H1 (cell line): ENCODE measurements at regions not wholly inside any gene's neighbourhood (a gene's known extent, or its start where the extent isn't known, plus 50 kb on each side); places are given as distances from the start of the nearest gene placed in this dataset.

ENCODE experiments used
- CTCF ChIA-PET: fragments of 300-600 bp; sonication (Branson Sonifier 250); formaldehyde crosslinking; loops from one replicate; lab custom pipeline; 2021; ENCODE audit not compliant: partially characterized antibody; lab: Charles Lee
- POLR2A ChIA-PET: fragments of 300-600 bp; sonication (Branson Sonifier 250); formaldehyde crosslinking; loops from one replicate; lab custom pipeline; 2021; ENCODE audit warnings: inconsistent platforms; ENCODE audit not compliant: partially characterized antibody; lab: Charles Lee
- DNase-seq, 2 experiments: peaks; one replicate each; pipeline versions ENCODE4 v3.0.0 to v3.0.0-alpha.2; 2010 to 2022; ENCODE audit warnings: low spot score in 2 of 2, low read depth in 1 of 2, mixed read lengths in 1 of 2
- FAIRE-seq: peaks from 2 replicates; lab custom pipeline; 2011; peaks lifted over from hg19 to GRCh38; lab: Jason Lieb, UNC
- H2AFZ ChIP-seq: 2 replicates; pipeline ENCODE4 v1.8.1; 2012; ENCODE audit warnings: low read length, inconsistent platforms
- H2AK5ac ChIP-seq: 2 replicates; pipeline ENCODE4 v1.6.1; 2013; ENCODE audit warnings: low read depth, low read length
- H2BK120ac ChIP-seq: replicated peaks from 2 replicates; pipeline ENCODE3; 2013; ENCODE audit warnings: low read depth, low read length, inconsistent platforms
- H2BK12ac ChIP-seq: 2 replicates; pipeline ENCODE4 v1.6.1; 2013; ENCODE audit warnings: low read depth, low read length
- H2BK15ac ChIP-seq: 2 replicates; pipeline ENCODE4 v1.6.1; 2013; ENCODE audit warnings: low read length
- H2BK20ac ChIP-seq: 2 replicates; pipeline ENCODE4 v1.6.1; 2013; ENCODE audit warnings: low read length
- H2BK5ac ChIP-seq: 2 replicates; pipeline ENCODE4 v1.6.1; 2013; ENCODE audit warnings: low read depth, low read length
- H3K14ac ChIP-seq: 2 replicates; pipeline ENCODE4 v1.6.1; 2013; ENCODE audit warnings: inconsistent platforms; ENCODE audit not compliant: insufficient read length
- H3K18ac ChIP-seq: 2 replicates; pipeline ENCODE4 v1.6.1; 2013; ENCODE audit warnings: low read length; ENCODE audit errors: extremely low read depth
- H3K23ac ChIP-seq: 2 replicates; pipeline ENCODE4 v1.6.1; 2013; ENCODE audit warnings: inconsistent platforms; ENCODE audit not compliant: insufficient read length
- H3K23me2 ChIP-seq: 2 replicates; pipeline ENCODE4 v1.6.1; 2013; ENCODE audit warnings: low read depth, low read length
- H3K27ac ChIP-seq: 2 replicates; pipeline ENCODE4 v1.6.1; 2011; ENCODE audit warnings: low read depth, low read length, inconsistent platforms
- H3K27me3 ChIP-seq, 4 experiments: replicated peaks in 1 of 4; 1 replicate in 1 of 4; 2 replicates in 3 of 4; pipeline versions ENCODE4 v1.6.1 to v1.8.1; 2011 to 2013; ENCODE audit warnings: low read length in 3 of 4, mild to moderate bottlenecking in 3 of 4, inconsistent platforms in 2 of 4, mixed read lengths in 2 of 4, moderate library complexity in 1 of 4; ENCODE audit not compliant: control insufficient read depth in 3 of 4, insufficient read depth in 3 of 4; ENCODE audit errors: extremely low read depth in 1 of 4
- H3K36me3 ChIP-seq, 4 experiments: 2 replicates each; pipeline versions ENCODE4 v1.6.1 to v1.8.1; 2011 to 2013; ENCODE audit warnings: mild to moderate bottlenecking in 4 of 4, low read length in 3 of 4, moderate library complexity in 2 of 4, control low read depth in 1 of 4, inconsistent platforms in 1 of 4; ENCODE audit not compliant: insufficient read depth in 4 of 4, control insufficient read depth in 2 of 4
- H3K4ac ChIP-seq: replicated peaks from 2 replicates; pipeline ENCODE3; 2013; ENCODE audit warnings: low read length, low read depth, mixed read lengths, inconsistent platforms; ENCODE audit not compliant: insufficient read length
- H3K4me1 ChIP-seq, 4 experiments: replicated peaks in 1 of 4; 1 replicate in 1 of 4; 2 replicates in 3 of 4; pipeline versions ENCODE4 v1.6.1 to v1.8.1; 2011 to 2013; ENCODE audit warnings: low read length in 3 of 4, inconsistent platforms in 2 of 4, mixed read lengths in 1 of 4; ENCODE audit not compliant: insufficient read depth in 4 of 4, control insufficient read depth in 3 of 4
- H3K4me2 ChIP-seq, 2 experiments: 2 replicates each; pipeline versions ENCODE4 v1.6.1 to v1.8.1; 2011 to 2013; ENCODE audit warnings: low read depth in 2 of 2, low read length in 2 of 2, control low read depth in 1 of 2, inconsistent platforms in 1 of 2, mild to moderate bottlenecking in 1 of 2; ENCODE audit not compliant: insufficient read depth in 1 of 2
- H3K4me3 ChIP-seq, 4 experiments: fragments of 200-600, 300-600 bp in 1 of 4; sonication (generic), shearing (Covaris generic), sonication (Bioruptor Twin) in 1 of 4; 2 replicates each; pipeline versions ENCODE4 v1.5.1 to v1.8.1; 2011 to 2016; ENCODE audit warnings: low read length in 4 of 4, low read depth in 3 of 4, control low read depth in 2 of 4, inconsistent platforms in 2 of 4, mild to moderate bottlenecking in 2 of 4, mixed read lengths in 1 of 4, moderate library complexity in 1 of 4; ENCODE audit not compliant: insufficient read depth in 2 of 4; ENCODE audit errors: extremely low read depth in 1 of 4
- H3K56ac ChIP-seq: replicated peaks from 2 replicates; pipeline ENCODE3; 2013; ENCODE audit warnings: low read depth, mild to moderate bottlenecking, mixed read lengths, low read length, inconsistent platforms; ENCODE audit not compliant: insufficient read length
- H3K79me1 ChIP-seq: 2 replicates; pipeline ENCODE4 v1.6.1; 2013; ENCODE audit warnings: low read depth, low read length, control low read depth
- H3K79me2 ChIP-seq, 2 experiments: 2 replicates each; pipeline versions ENCODE4 v1.6.1 to v1.8.1; 2012 to 2013; ENCODE audit warnings: low read length in 2 of 2, mild to moderate bottlenecking in 2 of 2, inconsistent platforms in 1 of 2; ENCODE audit not compliant: insufficient read depth in 2 of 2, control insufficient read depth in 1 of 2
- H3K9ac ChIP-seq, 4 experiments: replicated peaks in 1 of 4; 1 replicate in 1 of 4; 2 replicates in 3 of 4; pipeline versions ENCODE4 v1.6.1 to v1.8.1; 2011 to 2013; ENCODE audit warnings: low read depth in 3 of 4, low read length in 3 of 4, control low read depth in 2 of 4, mild to moderate bottlenecking in 2 of 4, moderate library complexity in 2 of 4, inconsistent platforms in 1 of 4; ENCODE audit errors: extremely low read depth in 1 of 4
- H3K9me3 ChIP-seq, 2 experiments: 2 replicates each; pipeline versions ENCODE4 v1.6.1 to v1.8.1; 2012 to 2013; ENCODE audit warnings: mild to moderate bottlenecking in 2 of 2, moderate library complexity in 2 of 2, control low read depth in 1 of 2, inconsistent platforms in 1 of 2, low read depth in 1 of 2, low read length in 1 of 2, mixed read lengths in 1 of 2; ENCODE audit not compliant: insufficient read depth in 2 of 2
- H4K20me1 ChIP-seq, 2 experiments: replicated peaks in 1 of 2; 2 replicates each; pipeline versions ENCODE3 to v1.8.1; 2011 to 2013; ENCODE audit warnings: inconsistent platforms in 2 of 2, low read length in 2 of 2, mild to moderate bottlenecking in 1 of 2; ENCODE audit not compliant: insufficient read depth in 2 of 2, control insufficient read depth in 1 of 2
- H4K5ac ChIP-seq: 2 replicates; pipeline ENCODE4 v1.6.1; 2013; ENCODE audit warnings: low read length, low read depth, mixed read lengths, inconsistent platforms; ENCODE audit not compliant: insufficient read length
- H4K8ac ChIP-seq: 2 replicates; pipeline ENCODE4 v1.8.0; 2013; ENCODE audit warnings: mild to moderate bottlenecking, moderate library complexity, low read length, inconsistent platforms; ENCODE audit not compliant: insufficient read depth; ENCODE audit errors: extremely low read depth
- H4K91ac ChIP-seq: replicated peaks from 2 replicates; pipeline ENCODE3; 2013; ENCODE audit warnings: low read length, mixed read lengths, inconsistent platforms; ENCODE audit not compliant: insufficient read length
- CBX5 ChIP-seq: fragments of 300-800, 300-1000 bp; sonication (generic); IDR thresholded peaks from 2 replicates; pipeline ENCODE4 v1.7.1; 2016; ENCODE audit warnings: antibody characterized with exemption, low read length, low read depth
- CBX8 ChIP-seq: fragments of 300-800, 300-1000 bp; sonication (generic); IDR thresholded peaks from 2 replicates; pipeline ENCODE4 v1.7.1; 2016; ENCODE audit warnings: low read depth, low read length, borderline replicate concordance
- CHD1 ChIP-seq: IDR thresholded peaks from 2 replicates; pipeline ENCODE4 v1.6.1; 2012; ENCODE audit warnings: low read depth, low read length, improper control_type of control experiment
- E2F6 ChIP-seq: IDR thresholded peaks from 2 replicates; pipeline ENCODE4 v1.6.1; 2012; ENCODE audit warnings: inconsistent platforms
- EP300 ChIP-seq, 2 experiments: IDR thresholded peaks; 1 replicate in 1 of 2; 2 replicates in 1 of 2; pipeline ENCODE4 v1.6.1; 2011 to 2012; ENCODE audit warnings: low read depth in 2 of 2, low read length in 2 of 2, mild to moderate bottlenecking in 2 of 2, borderline replicate concordance in 1 of 2, inconsistent platforms in 1 of 2, moderate library complexity in 1 of 2
- MAFK ChIP-seq: IDR thresholded peaks from 2 replicates; pipeline ENCODE4 v1.6.1; 2012; ENCODE audit warnings: low read depth, mild to moderate bottlenecking, improper control_type of control experiment, low read length
- PHF8 ChIP-seq: fragments of 200-600 bp; sonication (generic); conservative IDR thresholded peaks from 2 replicates; pipeline ENCODE4 v1.7.1; 2012; ENCODE audit warnings: low read depth, mild to moderate bottlenecking, inconsistent platforms, low read length, moderate library complexity
- POLR2A ChIP-seq, 2 experiments: IDR thresholded peaks; 1 replicate in 1 of 2; 2 replicates in 1 of 2; pipeline ENCODE4 v1.6.1; 2011; ENCODE audit warnings: low read depth in 2 of 2, low read length in 2 of 2, mild to moderate bottlenecking in 2 of 2; ENCODE audit errors: control extremely low read depth in 1 of 2
- POU5F1 ChIP-seq: IDR thresholded peaks from 2 replicates; pipeline ENCODE4 v1.6.1; 2011; ENCODE audit warnings: low read depth, mild to moderate bottlenecking, low read length, moderate library complexity
- RBBP5 ChIP-seq: IDR thresholded peaks from 2 replicates; pipeline ENCODE4 v1.7.1; 2012; ENCODE audit warnings: low read depth, mild to moderate bottlenecking, inconsistent platforms, low read length, moderate library complexity, borderline replicate concordance
- RXRA ChIP-seq: IDR thresholded peaks from 2 replicates; pipeline ENCODE4 v1.6.1; 2011; ENCODE audit warnings: low read depth, mild to moderate bottlenecking, low read length, moderate library complexity; ENCODE audit not compliant: insufficient read depth
- SP1 ChIP-seq: IDR thresholded peaks from 2 replicates; pipeline ENCODE4 v1.6.1; 2011; ENCODE audit warnings: low read depth, low read length
- TEAD4 ChIP-seq: IDR thresholded peaks from 2 replicates; pipeline ENCODE4 v1.6.1; 2012; ENCODE audit warnings: low read depth, low read length, inconsistent platforms, mixed read lengths
- USF2 ChIP-seq: IDR thresholded peaks from 2 replicates; pipeline ENCODE4 v1.6.1; 2011; ENCODE audit warnings: low read length, improper control_type of control experiment
- WGBS, 2 experiments: shearing (Covaris generic) in 1 of 2; methylation state at CpG; one replicate each; pipeline versions ENCODE4 v1.1.6 to v1.1.7; 2013 to 2015; ENCODE audit warnings: low lambda C conversion rate in 2 of 2, mixed read lengths in 2 of 2, inconsistent platforms in 1 of 2, low coverage in 1 of 2, missing lambda C conversion rate in 1 of 2; ENCODE audit not compliant: insufficient replicate concordance in 2 of 2, insufficient coverage in 1 of 2, insufficient read length in 1 of 2; ENCODE audit errors: extremely low coverage in 1 of 2, missing lambda C conversion rate in 1 of 2; 5-methylcytosine and 5-hydroxymethylcytosine counted together

GRCh38 chr1:177471244-177471643 lies 300.5 kb downstream of the BRINP2 start:
- no peaks in the 10 kb centered on the region for H3K27me3 ChIP-seq
- no peak overlapping the region for H3K23ac ChIP-seq
- DNase-seq = no peak
- H3K4me3 ChIP-seq = no peak overlapping the region
- POLR2A ChIA-PET = no interaction called here
- H3K4me1 ChIP-seq = no peaks in the 10 kb centered on the region
- no peaks in the 10 kb centered on the region for H3K9me3 ChIP-seq
- no peaks in the 10 kb centered on the region for H4K20me1 ChIP-seq
- H3K18ac ChIP-seq = no peak overlapping the region
- H2BK120ac ChIP-seq = no peak overlapping the region
- no peak for FAIRE-seq
- H2BK5ac ChIP-seq = no peak overlapping the region
- H2AFZ ChIP-seq = no peak overlapping the region
- H3K4me2 ChIP-seq = no peak overlapping the region
- no peak overlapping the region for H3K9ac ChIP-seq
- H3K23me2 ChIP-seq = no peaks in the 10 kb centered on the region
- H4K91ac ChIP-seq = no peak overlapping the region
- H3K14ac ChIP-seq = no peak overlapping the region
- H3K27ac ChIP-seq = no peak overlapping the region
- no peak overlapping the region for H2BK12ac ChIP-seq
- no peak overlapping the region for H3K56ac ChIP-seq
- WGBS, 2 experiments = 68% methylated on average over 1 of the region's 1 CpG; no CpG with 5 or more reads in 1 of the 2 experiments
- H2BK15ac ChIP-seq = no peak overlapping the region
- H3K79me2 ChIP-seq = no peaks in the 10 kb centered on the region
- H3K36me3 ChIP-seq = no peaks in the 10 kb centered on the region
- no peaks in the 10 kb centered on the region for H3K79me1 ChIP-seq
- H4K8ac ChIP-seq = no peak overlapping the region
- H4K5ac ChIP-seq = no peak overlapping the region
- H2AK5ac ChIP-seq = no peak overlapping the region
- no peak overlapping the region for H3K4ac ChIP-seq
- H2BK20ac ChIP-seq = no peak overlapping the region
- CTCF ChIA-PET = no interaction called here
- no peak for TF ChIP-seq USF2
- TF ChIP-seq POLR2A (IDR thresholded peaks at IDR 0.05; ENCODE audit: control extremely low read depth in 1 of 2, low read depth in 2 of 2, low read length in 2 of 2) = no peak
- TF ChIP-seq SP1 = no peak
- no peak for TF ChIP-seq CHD1
- TF ChIP-seq E2F6 = no peak
- TF ChIP-seq TEAD4 = no peak
- no peak for TF ChIP-seq CBX8
- no peak for TF ChIP-seq MAFK
- TF ChIP-seq POU5F1 = no peak
- no peak for TF ChIP-seq RBBP5
- TF ChIP-seq EP300 (IDR thresholded peaks at IDR 0.05; ENCODE audit: borderline replicate concordance in 1 of 2, low read depth in 2 of 2, low read length in 2 of 2) = no peak
- no peak for TF ChIP-seq RXRA
- TF ChIP-seq PHF8 = no peak
- no peak for TF ChIP-seq CBX5
